ENCODE measurements at regions not wholly inside any gene's neighbourhood (a gene's known extent, or its start where the extent isn't known, plus 50 kb on each side); places are given as distances from the start of the nearest gene placed in this dataset.

GRCh38 chr5:13276156-13276555 lies 668.3 kb downstream of the DNAH5 start:
- WGBS (ENCODE audit: extremely low coverage, insufficient read length, low lambda C conversion rate): no CpG with 5 or more reads among the region's 1 CpG
- no peak overlapping the region for H3K18ac ChIP-seq (ENCODE audit: insufficient read length, low read depth, low read length)
- no peaks in the 10 kb centered on the region for H3K23me2 ChIP-seq (ENCODE audit: insufficient read length, low read depth, low read length, poor library complexity, severe bottlenecking)
- Mint-ChIP-seq H3K27ac (no peak overlapping the region), H3K27me3 (ENCODE audit: low read depth) (no peaks in the 10 kb centered on the region), H3K9me3 (no peaks in the 10 kb centered on the region), H3K36me3 (ENCODE audit: insufficient read depth in 1 of 3, low read depth in 3 of 3) (no peaks in the 10 kb centered on the region), H3K4me3 (no peak overlapping the region), H3K4me1 (no peaks in the 10 kb centered on the region)
- no peak overlapping the region for H4K5ac ChIP-seq (ENCODE audit: insufficient read length, low read depth, low read length)
- H2BK120ac ChIP-seq (ENCODE audit: low read depth, low read length, poor library complexity, severe bottlenecking): no peak overlapping the region
- no peaks in the 10 kb centered on the region for H3K79me2 ChIP-seq (ENCODE audit: insufficient read depth, low read length)
- no peak overlapping the region for H3T11ph ChIP-seq (ENCODE audit: low read length)
- no peak overlapping the region for H3K56ac ChIP-seq (ENCODE audit: insufficient read length, low read depth, low read length)
- no peak overlapping the region for H3K14ac ChIP-seq (ENCODE audit: insufficient read depth, low read length)
- H3K4ac ChIP-seq (ENCODE audit: low read depth, low read length): no peak overlapping the region
- no peak for DNase-seq
- H3K9me3 ChIP-seq (ENCODE audit: control insufficient read depth, low read depth, low read length): no peaks in the 10 kb centered on the region
- no peaks in the 10 kb centered on the region for H3K4me1 ChIP-seq (ENCODE audit: insufficient read depth, low read length)
- no peak overlapping the region for H3K27ac ChIP-seq (ENCODE audit: insufficient read length, low read depth, low read length)
- no peak overlapping the region for H2AK5ac ChIP-seq (ENCODE audit: insufficient read length, low read length)
- H3K79me1 ChIP-seq (ENCODE audit: insufficient read depth, low read depth, low read length, poor library complexity, severe bottlenecking): no peaks in the 10 kb centered on the region
- no peak overlapping the region for H3K9ac ChIP-seq (ENCODE audit: extremely low read depth, insufficient read length, low read length)
- H3K4me2 ChIP-seq (ENCODE audit: insufficient read depth, insufficient read length, low read length): no peak overlapping the region
- H2BK5ac ChIP-seq (ENCODE audit: insufficient read length, low read length): no peak overlapping the region
- H2BK20ac ChIP-seq (ENCODE audit: low read depth, low read length, poor library complexity, severe bottlenecking): no peak overlapping the region
- no peak overlapping the region for H2AFZ ChIP-seq (ENCODE audit: low read length)
- no peak overlapping the region for H2BK12ac ChIP-seq (ENCODE audit: insufficient read length, low read depth, low read length)
- no peak overlapping the region for H3K23ac ChIP-seq (ENCODE audit: insufficient read length, low read depth, low read length)
- H4K20me1 ChIP-seq (ENCODE audit: control insufficient read depth, insufficient read depth, insufficient read length): no peaks in the 10 kb centered on the region
- H4K91ac ChIP-seq (ENCODE audit: insufficient read length, low read depth, low read length): no peak overlapping the region
- no peak overlapping the region for H4K8ac ChIP-seq (replicated peaks; ENCODE audit: insufficient read length, low read depth, low read length)
- no peak overlapping the region for H2BK15ac ChIP-seq (ENCODE audit: low read depth, low read length)
- TF ChIP-seq CTCF (conservative IDR thresholded peaks at IDR 0.05): no peak
- no peaks in the 10 kb centered on the region for H3K27me3 ChIP-seq (ENCODE audit: insufficient read depth, low read length)
